AG09309 (cell line): ENCODE measurements at regions not wholly inside any gene's neighbourhood (a gene's known extent, or its start where the extent isn't known, plus 50 kb on each side); places are given as distances from the start of the nearest gene placed in this dataset.

ENCODE experiments used
- DNase-seq: peaks from one replicate; pipeline ENCODE4 v3.0.0-alpha.2; 2010; ENCODE audit warnings: low read depth
- H3K4me3 ChIP-seq: 2 replicates; pipeline ENCODE4 v1.5.1; 2011; ENCODE audit warnings: mild to moderate bottlenecking, low read depth, low read length, moderate library complexity; ENCODE audit not compliant: control insufficient read depth
- TF ChIP-seq, protein P1 (sequence below): IDR thresholded peaks from 2 replicates; pipeline ENCODE4 v1.5.1; 2011; ENCODE audit warnings: mild to moderate bottlenecking, low read depth, low read length, inconsistent platforms; ENCODE audit not compliant: insufficient read depth, control insufficient read depth; ENCODE audit errors: missing control alignments

DNA sequence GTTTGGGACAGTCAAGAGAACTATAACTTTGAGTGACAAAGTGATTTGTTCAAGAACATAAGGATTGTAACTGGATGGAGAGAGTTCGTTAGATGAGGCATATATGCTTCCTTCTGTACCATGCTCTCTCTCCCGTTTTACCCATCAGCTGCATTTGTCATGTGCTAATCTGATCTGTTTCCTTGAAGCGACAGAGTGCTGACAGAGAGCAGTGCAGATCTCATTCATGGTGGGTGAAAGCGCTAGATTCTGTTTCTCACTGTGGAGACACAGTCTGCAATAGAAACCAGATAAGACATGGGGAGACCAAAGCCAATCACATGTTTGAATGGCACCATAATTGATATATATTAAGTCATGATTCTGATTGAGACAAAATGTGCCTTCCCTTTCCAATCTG, 456.6 kb upstream of the CELF4 start:
- TF ChIP-seq, protein P1, sequence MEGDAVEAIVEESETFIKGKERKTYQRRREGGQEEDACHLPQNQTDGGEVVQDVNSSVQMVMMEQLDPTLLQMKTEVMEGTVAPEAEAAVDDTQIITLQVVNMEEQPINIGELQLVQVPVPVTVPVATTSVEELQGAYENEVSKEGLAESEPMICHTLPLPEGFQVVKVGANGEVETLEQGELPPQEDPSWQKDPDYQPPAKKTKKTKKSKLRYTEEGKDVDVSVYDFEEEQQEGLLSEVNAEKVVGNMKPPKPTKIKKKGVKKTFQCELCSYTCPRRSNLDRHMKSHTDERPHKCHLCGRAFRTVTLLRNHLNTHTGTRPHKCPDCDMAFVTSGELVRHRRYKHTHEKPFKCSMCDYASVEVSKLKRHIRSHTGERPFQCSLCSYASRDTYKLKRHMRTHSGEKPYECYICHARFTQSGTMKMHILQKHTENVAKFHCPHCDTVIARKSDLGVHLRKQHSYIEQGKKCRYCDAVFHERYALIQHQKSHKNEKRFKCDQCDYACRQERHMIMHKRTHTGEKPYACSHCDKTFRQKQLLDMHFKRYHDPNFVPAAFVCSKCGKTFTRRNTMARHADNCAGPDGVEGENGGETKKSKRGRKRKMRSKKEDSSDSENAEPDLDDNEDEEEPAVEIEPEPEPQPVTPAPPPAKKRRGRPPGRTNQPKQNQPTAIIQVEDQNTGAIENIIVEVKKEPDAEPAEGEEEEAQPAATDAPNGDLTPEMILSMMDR = no peak

DNA sequence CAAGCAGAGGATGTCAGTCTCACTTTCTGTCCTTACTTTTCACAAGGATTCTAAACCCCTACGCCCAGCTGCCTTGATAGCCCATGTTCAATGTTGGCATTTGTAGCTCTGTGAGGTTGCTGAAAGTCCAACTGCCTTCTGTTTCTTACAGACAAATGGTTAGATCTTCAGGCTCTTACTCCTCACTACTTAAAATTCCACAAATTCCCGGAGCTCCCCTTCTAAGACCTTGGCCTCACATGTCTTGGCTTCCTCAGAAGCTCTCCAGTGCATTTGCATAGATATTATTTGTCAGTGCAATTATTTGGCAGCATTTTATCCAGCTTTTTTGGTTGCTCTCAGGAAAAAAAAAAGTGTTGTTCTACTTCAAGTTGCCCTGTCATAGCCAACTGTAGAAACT, 453.7 kb upstream of the CELF4 start:
- H3K4me3 ChIP-seq = no peak overlapping the region
- no peak for DNase-seq
- TF ChIP-seq, protein P1 = no peak

More for the DNA sequence above, 456.6 kb upstream of the CELF4 start:
- DNase-seq = no peak
- no peak overlapping the region for H3K4me3 ChIP-seq

DNA sequence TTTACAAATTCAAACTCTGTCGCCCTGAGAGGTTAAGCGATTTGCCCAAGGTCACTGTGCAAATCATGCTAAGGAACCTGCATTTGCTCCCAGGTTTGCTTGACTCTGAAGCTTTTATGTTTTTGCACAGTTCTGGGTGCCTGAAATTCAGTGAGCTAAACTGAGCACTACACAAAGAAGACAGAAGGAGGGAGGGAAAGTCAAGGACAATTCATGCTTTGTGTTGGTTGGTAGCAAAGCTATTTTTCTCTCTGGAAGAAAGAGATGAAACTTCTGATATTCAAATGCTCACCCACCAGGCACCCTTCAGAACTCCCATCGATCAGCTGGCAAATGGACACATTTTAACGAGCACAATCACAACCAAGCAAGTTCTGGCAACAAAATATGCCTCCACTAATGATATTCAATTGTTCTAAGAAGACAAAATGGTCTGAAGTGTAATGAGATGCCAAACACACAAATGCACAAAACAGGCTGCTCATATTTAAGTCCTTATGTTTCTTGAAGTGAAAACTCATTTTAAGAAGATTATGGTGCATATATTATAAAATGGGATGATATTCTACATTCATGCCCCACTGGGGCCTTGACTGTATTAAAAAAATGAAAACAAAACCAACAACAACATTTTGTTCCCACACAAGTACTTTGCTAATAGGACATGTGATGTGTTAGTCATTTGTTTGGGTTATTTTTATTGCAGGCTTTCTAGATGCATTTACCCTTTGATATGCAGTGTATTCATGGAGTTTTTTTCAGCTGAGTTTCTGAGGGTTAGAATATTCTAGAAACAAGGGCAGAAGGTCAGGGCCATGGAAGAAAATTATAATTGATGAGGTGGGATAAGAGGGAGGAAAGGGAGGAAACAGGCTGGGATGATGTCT, 445.6 kb upstream of the CELF4 start:
- no peak for DNase-seq
- TF ChIP-seq, protein P1 = no peak
- H3K4me3 ChIP-seq = no peak overlapping the region

DNA sequence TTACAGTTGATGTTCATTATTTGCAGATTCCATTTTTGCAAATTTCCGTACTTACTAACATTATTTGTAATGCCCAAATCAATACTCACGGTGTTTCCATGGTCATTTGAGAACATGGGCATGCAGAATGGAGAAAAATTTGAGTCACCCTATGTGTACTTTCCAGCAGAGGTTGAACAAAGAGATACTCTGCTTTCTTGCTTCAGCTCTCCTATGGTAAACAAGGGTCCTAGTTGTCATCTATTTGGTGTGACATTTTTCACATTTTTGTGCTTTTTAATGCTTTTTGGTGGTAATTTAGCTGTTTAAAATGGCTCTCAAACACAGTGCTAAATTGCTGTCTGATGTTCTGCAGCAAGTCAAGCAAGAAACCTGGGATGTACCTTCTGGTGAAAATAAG, 444.4 kb upstream of the CELF4 start:
- TF ChIP-seq, protein P1 = no peak
- H3K4me3 ChIP-seq = no peak overlapping the region
- no peak for DNase-seq

DNA sequence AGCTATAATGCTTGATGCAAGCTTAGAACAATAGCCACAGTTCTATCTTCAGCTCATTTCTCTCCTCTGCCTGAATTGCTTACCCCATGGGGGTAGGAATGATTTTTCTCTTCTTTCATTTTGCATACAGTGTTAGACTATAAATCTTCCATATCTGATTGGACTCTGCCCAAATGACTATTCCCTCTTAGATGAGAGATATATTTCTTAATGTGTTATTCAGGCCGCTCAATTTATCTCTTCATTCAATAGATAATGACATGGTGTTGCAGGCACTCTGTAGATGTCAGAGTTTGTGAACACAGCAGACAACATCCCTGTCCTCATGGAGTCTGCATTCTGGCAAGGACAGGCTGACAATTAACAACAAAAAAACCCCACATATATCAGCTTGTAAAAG, 443.7 kb upstream of the CELF4 start:
- DNase-seq = no peak

DNA sequence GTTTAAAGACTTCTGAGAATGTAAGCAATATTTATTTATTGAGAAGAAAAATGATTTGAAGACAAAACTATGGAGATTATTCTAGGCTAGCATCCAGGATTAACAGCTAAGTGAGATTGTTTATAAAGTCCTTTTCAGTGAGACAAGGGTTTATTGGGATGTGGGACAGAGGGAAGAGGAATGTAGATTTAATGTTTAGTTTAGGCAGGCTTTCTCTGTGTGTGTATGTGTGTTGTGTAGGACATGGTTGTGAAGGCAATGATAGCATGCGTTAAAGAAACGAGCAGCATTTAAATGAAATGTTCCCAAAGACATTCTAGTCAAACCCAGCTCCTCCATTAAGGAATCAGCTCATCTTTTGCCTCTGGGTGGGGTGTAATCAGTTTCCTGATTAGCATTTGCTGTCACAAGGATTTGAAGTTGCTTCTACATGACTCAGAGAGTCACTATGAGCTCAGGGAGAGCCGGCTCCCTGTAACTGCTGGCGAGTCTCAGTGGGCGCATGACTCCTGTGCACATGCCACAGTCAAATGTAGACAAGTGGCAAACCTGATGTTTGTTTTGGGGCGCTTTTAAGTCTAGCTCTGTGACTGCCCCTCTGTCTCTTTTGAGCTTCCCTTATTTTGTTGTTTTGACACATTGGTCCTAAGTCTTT, 442.2 kb upstream of the CELF4 start:
- no peak overlapping the region for H3K4me3 ChIP-seq
- DNase-seq = no peak
- TF ChIP-seq, protein P1 = no peak

More for the DNA sequence above, 443.7 kb upstream of the CELF4 start:
- H3K4me3 ChIP-seq = no peak overlapping the region
- TF ChIP-seq, protein P1 = no peak
